Motor neuron (in vitro differentiated cells): ENCODE measurements at regions not wholly inside any gene's neighbourhood (a gene's known extent, or its start where the extent isn't known, plus 50 kb on each side); places are given as distances from the start of the nearest gene placed in this dataset.

Source experiments
- ATAC-seq, 8 experiments: fragments of 200-7000 bp; cut with Tn5 transposase; replicated peaks in 6 of 8; 2 replicates each; pipeline ENCODE4 v1.8.0; 2021; ENCODE audit warnings: mild to moderate bottlenecking in 8 of 8, moderate library complexity in 8 of 8
- H3K27ac ChIP-seq, 2 donors: fragments of 250-450 bp; sonication (Bioruptor Pico); 2 replicates each; pipeline ENCODE4 v1.9.0; 2021; ENCODE audit warnings: antibody characterized with exemption in 2 of 2, mild to moderate bottlenecking in 2 of 2, moderate library complexity in 1 of 2
- H3K4me1 ChIP-seq, 2 donors: fragments of 250-450 bp; sonication (Bioruptor Pico); replicated peaks in 1 of 2; 2 replicates each; pipeline ENCODE4 v1.6.1; 2021; ENCODE audit warnings: antibody characterized with exemption in 2 of 2, mild to moderate bottlenecking in 2 of 2, moderate library complexity in 1 of 2
- H3K4me3 ChIP-seq, 5 donors: fragments of 250-450 bp; sonication (Bioruptor Pico); 2 replicates each; pipeline ENCODE4 v1.9.0; 2021; ENCODE audit warnings: antibody characterized with exemption in 5 of 5, mild to moderate bottlenecking in 5 of 5, moderate library complexity in 4 of 5
- WGBS, 10 experiments: fragments of 450-650 bp; shearing (Covaris generic); methylation state at CpG; one replicate each; pipeline ENCODE4 v1.0.0; 2022; 5-methylcytosine and 5-hydroxymethylcytosine counted together
- in situ Hi-C, 9 experiments: fragments of 400-800 bp; cut with MboI; loops; one replicate each; pipeline ENCODE4 v1.15.0; 2021; ENCODE audit warnings: low sequenced_read_pairs in 9 of 9, low pct_unique_long_range_greater_than_20kb in 2 of 9; ENCODE audit not compliant: unreplicated experiment in 9 of 9

DNA sequence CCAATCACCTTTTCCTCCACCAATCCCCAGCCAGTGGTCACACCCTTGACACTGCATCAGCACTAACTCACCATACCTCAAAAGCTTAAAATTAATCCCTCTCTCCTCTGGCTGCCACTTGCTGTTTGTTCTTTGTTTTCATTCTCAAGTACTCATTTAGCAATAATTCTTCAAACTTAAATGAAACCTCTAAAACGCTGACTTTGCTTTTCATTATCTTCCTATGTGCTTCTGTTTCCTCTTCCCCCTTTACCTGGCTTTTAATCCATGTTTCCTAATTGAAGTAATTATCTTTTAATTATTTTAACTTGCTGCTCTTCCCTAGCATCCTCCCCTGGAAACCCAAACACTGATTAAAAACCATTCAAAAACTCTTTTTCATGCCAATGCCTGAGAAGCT is 348.9 kb upstream of the MEOX2 start:
- H3K27ac ChIP-seq: no peak overlapping the region
- in situ Hi-C loops: loop anchor here in 1 of 9 experiments (25.0 kb wide), 1 partner anchor 1323 kb away; no protein-coding TSS in a partner anchor
- ATAC-seq: no peak
- H3K4me3 ChIP-seq: no peak overlapping the region
- no peaks in the 10 kb centered on the region for H3K4me1 ChIP-seq
- 67 to 100% (median 89%) methylated on average over 1 of the region's 1 CpG for WGBS, 10 experiments

DNA sequence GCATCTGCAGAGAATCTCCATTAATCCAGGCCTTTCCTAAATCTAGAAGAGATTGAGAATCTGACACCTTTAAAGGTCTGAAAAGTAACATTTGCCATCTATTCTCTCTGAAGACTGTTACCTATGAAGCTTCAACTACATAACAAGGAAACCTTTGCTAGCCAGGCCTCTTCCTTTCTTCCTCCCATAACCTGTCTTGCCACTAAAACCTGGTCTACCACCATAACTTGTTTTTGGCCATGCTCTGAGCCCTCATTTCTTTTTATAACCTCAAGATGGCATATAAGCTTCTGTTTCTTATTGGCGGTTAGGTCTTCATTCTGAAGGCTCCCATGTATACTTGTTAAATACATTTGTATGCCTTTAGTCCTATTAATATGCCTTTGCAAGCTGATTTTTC is 348.4 kb upstream of the MEOX2 start:
- WGBS, 10 experiments: 70 to 100% (median 100%) methylated on average over 1 of the region's 1 CpG; no CpG with 5 or more reads in 1 of the 10 experiments
- in situ Hi-C loops: loop anchor here in 1 of 9 experiments (25.0 kb wide), 1 partner anchor 1323 kb away; no protein-coding TSS in a partner anchor
- no peak for ATAC-seq

GRCh38 chr7:16034353-16034752 is 347.9 kb upstream of the MEOX2 start:
- in situ Hi-C loops: loop anchor here in 1 of 9 experiments (25.0 kb wide), 1 partner anchor 1322 kb away; no protein-coding TSS in a partner anchor
- Histone ChIP-seq H3K27ac (no peak overlapping the region), H3K4me1 (no peaks in the 10 kb centered on the region), H3K4me3 (no peak overlapping the region)
- whole genome bisulfite sequencing, 10 experiments: 40 to 94% (median 63%) methylated on average over 1 to 2 of the region's 2 CpGs; no CpG with 5 or more reads in 4 of the 10 experiments
- peak in 1 of 8 experiments; percentile 39 for ATAC-seq

More for the DNA sequence above, 348.4 kb upstream of the MEOX2 start:
- no peak overlapping the region for H3K27ac ChIP-seq
- no peak overlapping the region for H3K4me3 ChIP-seq
- no peaks in the 10 kb centered on the region for H3K4me1 ChIP-seq

- Histone ChIP-seq H3K4me3 (no peak overlapping the region), H3K4me1 (no peaks in the 10 kb centered on the region), H3K27ac (no peak overlapping the region)
- WGBS, 10 experiments: 58 to 100% (median 80%) methylated on average over 1 to 2 of the region's 2 CpGs; no CpG with 5 or more reads in 2 of the 10 experiments
- in situ Hi-C loops: loop anchor here in 1 of 9 experiments (25.0 kb wide), 1 partner anchor 1321 kb away; no protein-coding TSS in a partner anchor
- ATAC-seq: no peak
Observed at GRCh38 chr7:16033233-16033632, 346.8 kb upstream of the MEOX2 start.

- in situ Hi-C loops: loop anchor here in 1 of 9 experiments (25.0 kb wide), 1 partner anchor 1316 kb away; no protein-coding TSS in a partner anchor
- no peak overlapping the region for H3K27ac ChIP-seq
- H3K4me1 ChIP-seq: peaks cover 0 to 1% of the 10 kb centered on the region in 2 donors
- no peak overlapping the region for H3K4me3 ChIP-seq
- 16 to 97% (median 53%) methylated on average over 2 to 5 of the region's 5 CpGs; no CpG with 5 or more reads in 2 of the 10 experiments for WGBS, 10 experiments
- ATAC-seq: no peak
Observed at GRCh38 chr7:16028636-16029035, 342.2 kb upstream of the MEOX2 start.

GRCh38 chr7:16028103-16028502 is 341.6 kb upstream of the MEOX2 start:
- WGBS, 10 experiments: 6 to 100% (median 70%) methylated on average over 1 to 2 of the region's 2 CpGs; no CpG with 5 or more reads in 1 of the 10 experiments
- in situ Hi-C loops: loop anchor here in 1 of 9 experiments (25.0 kb wide), 1 partner anchor 1316 kb away; no protein-coding TSS in a partner anchor
- no peak overlapping the region for H3K4me3 ChIP-seq
- peak in 2 of 8 experiments; percentile 73 to 80 for ATAC-seq
- no peak overlapping the region for H3K27ac ChIP-seq
- H3K4me1 ChIP-seq: peaks cover 0 to 7% of the 10 kb centered on the region in 2 donors

DNA sequence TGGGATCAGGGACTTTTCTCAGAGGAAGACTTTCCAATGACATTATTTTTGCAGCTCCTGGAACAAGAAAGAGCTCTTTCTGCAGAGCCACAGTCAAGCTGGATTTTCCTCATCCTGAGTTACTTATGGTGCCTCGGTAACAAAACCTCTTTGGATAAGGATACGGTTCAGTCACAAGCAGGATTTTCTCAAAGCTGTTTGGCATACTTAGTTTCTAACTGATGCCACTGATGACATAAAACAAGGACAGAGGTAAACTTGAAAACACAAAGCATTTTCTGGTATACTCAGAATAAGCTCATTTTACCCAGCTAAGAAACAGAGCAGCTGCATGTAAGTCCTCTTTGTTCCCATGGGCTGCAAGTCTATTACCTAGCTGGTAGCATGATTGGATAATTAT is 340.9 kb upstream of the MEOX2 start:
- H3K27ac ChIP-seq: no peak overlapping the region
- H3K4me3 ChIP-seq: no peak overlapping the region
- in situ Hi-C loops: loop anchor here in 1 of 9 experiments (25.0 kb wide), 1 partner anchor 1315 kb away; no protein-coding TSS in a partner anchor
- peaks cover 0 to 7% of the 10 kb centered on the region in 2 donors for H3K4me1 ChIP-seq
- 40 to 100% (median 79%) methylated on average over 1 to 2 of the region's 2 CpGs; no CpG with 5 or more reads in 3 of the 10 experiments for WGBS, 10 experiments
- ATAC-seq: no peak

GRCh38 chr7:16026253-16027020 is 340.0 kb upstream of the MEOX2 start:
- Histone ChIP-seq H3K4me3 (no peak overlapping the region), H3K27ac (no peak overlapping the region), H3K4me1 (peaks cover 0 to 7% of the 10 kb centered on the region in 2 donors)
- in situ Hi-C loops: loop anchor here in 1 of 9 experiments (25.0 kb wide), 1 partner anchor 1314 kb away; no protein-coding TSS in a partner anchor
- ATAC-seq: peak in 2 of 8 experiments; percentile 88 to 94
- 26 to 93% (median 86%) methylated on average over 3 to 10 of the region's 10 CpGs for WGBS, 10 experiments

GRCh38 chr7:16025696-16026095 is 339.2 kb upstream of the MEOX2 start:
- Histone ChIP-seq H3K27ac (no peak overlapping the region), H3K4me1 (peaks cover 0 to 7% of the 10 kb centered on the region in 2 donors), H3K4me3 (no peak overlapping the region)
- ATAC-seq: no peak
- 70 to 100% (median 88%) methylated on average over 1 of the region's 1 CpG; no CpG with 5 or more reads in 2 of the 10 experiments for WGBS, 10 experiments
- in situ Hi-C loops: loop anchor here in 1 of 9 experiments (25.0 kb wide), 1 partner anchor 1313 kb away; no protein-coding TSS in a partner anchor

DNA sequence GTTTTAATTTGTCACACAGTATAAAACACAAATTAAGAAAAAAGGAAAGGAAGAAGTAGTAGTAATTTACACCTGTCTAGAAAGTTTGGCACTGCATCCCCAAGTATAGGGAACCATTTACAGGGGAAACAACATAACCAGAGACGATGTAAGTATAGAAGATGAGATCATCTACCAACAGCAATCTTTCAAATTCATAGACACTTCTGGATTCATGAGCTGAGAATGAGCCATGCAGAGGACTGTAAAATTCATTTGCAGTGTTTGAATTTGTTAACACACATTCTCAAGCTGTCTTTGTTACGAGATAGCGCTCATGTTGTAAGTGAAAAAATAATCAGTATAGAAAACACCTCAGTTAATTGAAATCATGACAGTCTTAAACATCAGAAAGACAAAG is 337.0 kb upstream of the MEOX2 start:
- 50 to 100% (median 79%) methylated on average over 2 to 3 of the region's 3 CpGs; no CpG with 5 or more reads in 2 of the 10 experiments for WGBS, 10 experiments
- ATAC-seq: peak in 5 of 8 experiments; percentile 66 to 82 (median 75)
- no peak overlapping the region for H3K27ac ChIP-seq
- no peak overlapping the region for H3K4me3 ChIP-seq
- in situ Hi-C loops: no loop called here
- H3K4me1 ChIP-seq: peaks cover 0 to 7% of the 10 kb centered on the region in 2 donors

GRCh38 chr7:16023046-16023445 is 336.6 kb upstream of the MEOX2 start:
- WGBS, 10 experiments: 38 to 97% (median 77%) methylated on average over 1 to 2 of the region's 2 CpGs; no CpG with 5 or more reads in 1 of the 10 experiments
- H3K4me3 ChIP-seq: no peak overlapping the region
- H3K4me1 ChIP-seq: peaks cover 0 to 7% of the 10 kb centered on the region in 2 donors
- no peak for ATAC-seq
- in situ Hi-C loops: no loop called here
- no peak overlapping the region for H3K27ac ChIP-seq

GRCh38 chr7:16021851-16022250 is 335.4 kb upstream of the MEOX2 start:
- ATAC-seq: no peak

DNA sequence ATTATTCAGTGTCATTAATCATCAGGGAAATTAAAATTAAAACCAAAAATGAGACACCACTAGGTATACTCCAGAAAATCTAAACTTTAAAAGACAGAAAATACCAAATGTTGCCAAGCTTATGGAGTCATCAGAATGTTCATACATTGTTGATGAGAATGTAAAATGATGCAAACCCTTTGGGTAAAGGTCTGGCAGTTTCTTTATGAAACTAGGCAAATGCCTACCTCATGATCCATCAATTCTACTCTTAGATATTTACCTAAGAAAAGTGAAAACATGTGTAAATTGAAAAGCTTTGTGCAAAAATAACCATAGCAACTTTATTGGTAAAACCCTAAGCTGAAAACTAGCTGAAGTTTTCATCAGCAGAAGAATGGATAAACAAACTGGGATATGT is 329.5 kb upstream of the MEOX2 start:
- Histone ChIP-seq H3K27ac (no peak overlapping the region), H3K4me1 (no peaks in the 10 kb centered on the region), H3K4me3 (no peak overlapping the region)
- in situ Hi-C loops: no loop called here
- no peak for ATAC-seq

More at GRCh38 chr7:16021851-16022250, 335.4 kb upstream of the MEOX2 start:
- no peak overlapping the region for H3K4me3 ChIP-seq
- in situ Hi-C loops: no loop called here
- H3K27ac ChIP-seq: no peak overlapping the region
- H3K4me1 ChIP-seq: peaks cover 0 to 7% of the 10 kb centered on the region in 2 donors
- WGBS, 10 experiments: 33 to 100% (median 88%) methylated on average over 1 of the region's 1 CpG; no CpG with 5 or more reads in 5 of the 10 experiments
